ENCODE measurements at regions not wholly inside any gene's neighbourhood (a gene's known extent, or its start where the extent isn't known, plus 50 kb on each side); places are given as distances from the start of the nearest gene placed in this dataset.

- peaks cover 82% of the 10 kb centered on the region for H3K27me3 ChIP-seq (ENCODE audit: insufficient read depth, low read depth)
- no peaks in the 10 kb centered on the region for H3K9me2 ChIP-seq (ENCODE audit: insufficient read depth)
- no peak overlapping the region for H3K27ac ChIP-seq
- no peaks in the 10 kb centered on the region for H3K36me3 ChIP-seq (ENCODE audit: low read depth)
- no peak overlapping the region for H3K4me3 ChIP-seq
- no peak for DNase-seq
- H3K79me2 ChIP-seq (ENCODE audit: low read depth), result no peaks in the 10 kb centered on the region
- BruUV-seq (replicated peaks), result no TSS peak
- intact Hi-C loops (cut with micrococcal nuclease; ENCODE audit: unreplicated experiment), result no loop called here
- H3F3A ChIP-seq (ENCODE audit: insufficient read depth, low read depth), result no peaks in the 10 kb centered on the region
- TF ChIP-seq EZH2 (IDR thresholded peaks at IDR 0.05; ENCODE audit: low read depth) (no peak), CTCF (conservative IDR thresholded peaks at IDR 0.05) (no peak)
- no peak overlapping the region for H2AFZ ChIP-seq
- H3K4me2 ChIP-seq, result no peak overlapping the region
- no peaks in the 10 kb centered on the region; the same call in 1 of the 2 replicates for H3K9me3 ChIP-seq (ENCODE audit: insufficient read depth, low read depth)
- H4K20me1 ChIP-seq (ENCODE audit: insufficient read depth), result no peaks in the 10 kb centered on the region
- POLR2A ChIA-PET (ENCODE audit: unreplicated experiment), result no interaction called here
- CTCF ChIA-PET, result no interaction called here
- no peaks in the 10 kb centered on the region for H3K4me1 ChIP-seq (replicated peaks; ENCODE audit: insufficient read depth)
These were observed 99.0 kb upstream of the NECTIN1 start for GRCh38 chr11:119828006-119828405.

GRCh38 chr11:119827113-119827512 is 98.1 kb upstream of the NECTIN1 start:
- BruUV-seq (replicated peaks), result no TSS peak
- H3K9me3 ChIP-seq (ENCODE audit: insufficient read depth, low read depth), result no peaks in the 10 kb centered on the region; the same call in 1 of the 2 replicates
- H3F3A ChIP-seq (ENCODE audit: insufficient read depth, low read depth), result no peaks in the 10 kb centered on the region
- H3K27me3 ChIP-seq (ENCODE audit: insufficient read depth, low read depth), result peaks cover 87% of the 10 kb centered on the region
- no peak overlapping the region for H3K4me3 ChIP-seq
- H3K79me2 ChIP-seq (ENCODE audit: low read depth), result no peaks in the 10 kb centered on the region
- H3K27ac ChIP-seq, result no peak overlapping the region
- no peaks in the 10 kb centered on the region for H4K20me1 ChIP-seq (ENCODE audit: insufficient read depth)
- ChIA-PET CTCF (no interaction called here), POLR2A (ENCODE audit: unreplicated experiment) (no interaction called here)
- H2AFZ ChIP-seq, result no peak overlapping the region
- TF ChIP-seq CTCF (conservative IDR thresholded peaks at IDR 0.05), result no peak
- no peak for TF ChIP-seq EZH2 (IDR thresholded peaks at IDR 0.05; ENCODE audit: low read depth)
- H3K36me3 ChIP-seq (ENCODE audit: low read depth), result no peaks in the 10 kb centered on the region
- H3K4me1 ChIP-seq (replicated peaks; ENCODE audit: insufficient read depth), result no peaks in the 10 kb centered on the region
- no peak overlapping the region for H3K4me2 ChIP-seq
- H3K9me2 ChIP-seq (ENCODE audit: insufficient read depth), result no peaks in the 10 kb centered on the region
- no peak for DNase-seq
- intact Hi-C loops (cut with micrococcal nuclease; ENCODE audit: unreplicated experiment), result no loop called here

- no peaks in the 10 kb centered on the region for H3K4me1 ChIP-seq (replicated peaks; ENCODE audit: insufficient read depth)
- POLR2A ChIA-PET (ENCODE audit: unreplicated experiment), result no interaction called here
- intact Hi-C loops (cut with micrococcal nuclease; ENCODE audit: unreplicated experiment), result no loop called here
- H3K27ac ChIP-seq, result no peak overlapping the region
- no peaks in the 10 kb centered on the region for H3K36me3 ChIP-seq (ENCODE audit: low read depth)
- no peak for DNase-seq
- H3K9me2 ChIP-seq (ENCODE audit: insufficient read depth), result no peaks in the 10 kb centered on the region
- no peaks in the 10 kb centered on the region for H3K79me2 ChIP-seq (ENCODE audit: low read depth)
- TF ChIP-seq CTCF (conservative IDR thresholded peaks at IDR 0.05) (no peak), EZH2 (IDR thresholded peaks at IDR 0.05; ENCODE audit: low read depth) (no peak)
- BruUV-seq (replicated peaks), result no TSS peak
- peaks cover 88% of the 10 kb centered on the region for H3K27me3 ChIP-seq (ENCODE audit: insufficient read depth, low read depth)
- no peaks in the 10 kb centered on the region for H3F3A ChIP-seq (ENCODE audit: insufficient read depth, low read depth)
- no peaks in the 10 kb centered on the region for H3K9me3 ChIP-seq (ENCODE audit: insufficient read depth, low read depth)
- H3K4me2 ChIP-seq, result no peak overlapping the region
- no peaks in the 10 kb centered on the region for H4K20me1 ChIP-seq (ENCODE audit: insufficient read depth)
- no peak overlapping the region for H2AFZ ChIP-seq
- no peak overlapping the region for H3K4me3 ChIP-seq
- CTCF ChIA-PET, result interaction anchor here (0.6 kb wide), 1 partner anchor 9 kb away, joined by 3 read pairs; no protein-coding TSS in a partner anchor
These were observed 94.1 kb upstream of the NECTIN1 start for GRCh38 chr11:119823077-119823476.
